ENCODE measurements at regions not wholly inside any gene's neighbourhood (a gene's known extent, or its start where the extent isn't known, plus 50 kb on each side); places are given as distances from the start of the nearest gene placed in this dataset.
"Not testable (repeated sequence)": the region's sequence is repeated elsewhere in the genome, so short reads cannot be mapped to it uniquely, and the experiment has no call there.

GRCh38 chr12:33323823-33324222 lies 115.8 kb downstream of the SYT10 start:
- no peak for DNase-seq

DNA sequence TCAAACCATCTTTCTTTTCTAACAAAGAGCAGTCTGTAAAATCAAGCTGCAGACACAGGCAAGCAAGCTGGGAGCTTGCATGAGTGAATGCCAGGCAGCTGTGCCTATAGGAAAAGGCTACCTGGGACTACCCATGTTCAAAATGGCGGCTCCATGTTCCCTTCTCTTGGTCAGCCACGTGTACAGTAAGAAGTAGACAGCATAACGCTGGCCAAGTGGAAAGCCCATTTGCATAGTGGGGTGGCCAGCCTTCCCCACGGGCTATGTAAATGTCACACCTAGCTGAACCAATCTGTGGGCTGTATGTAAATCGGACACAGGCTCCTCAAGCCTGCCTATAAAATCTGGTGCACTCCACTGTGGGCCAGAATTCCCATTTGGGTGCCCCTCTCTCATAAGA lies 117.1 kb downstream of the SYT10 start:
- no peak for DNase-seq

DNA sequence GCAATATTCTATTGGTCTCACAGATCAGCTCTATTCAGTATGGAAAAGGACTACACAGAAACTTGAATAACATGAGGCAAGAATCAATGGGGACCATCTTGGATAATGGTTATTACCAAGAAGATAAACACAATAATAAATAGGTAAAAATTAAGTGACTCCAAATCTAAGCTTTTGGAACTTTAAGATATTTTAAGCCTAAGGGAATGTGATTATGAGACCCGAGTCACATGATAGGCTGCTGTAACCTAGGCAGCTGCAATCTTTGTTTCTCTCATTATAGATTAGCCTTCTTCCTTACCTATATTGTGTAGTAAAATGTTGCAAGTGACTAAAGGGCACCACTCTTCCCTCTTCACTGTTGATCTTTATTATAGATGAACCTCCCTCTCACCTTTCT lies 121.9 kb downstream of the SYT10 start:
- no peak for DNase-seq

DNA sequence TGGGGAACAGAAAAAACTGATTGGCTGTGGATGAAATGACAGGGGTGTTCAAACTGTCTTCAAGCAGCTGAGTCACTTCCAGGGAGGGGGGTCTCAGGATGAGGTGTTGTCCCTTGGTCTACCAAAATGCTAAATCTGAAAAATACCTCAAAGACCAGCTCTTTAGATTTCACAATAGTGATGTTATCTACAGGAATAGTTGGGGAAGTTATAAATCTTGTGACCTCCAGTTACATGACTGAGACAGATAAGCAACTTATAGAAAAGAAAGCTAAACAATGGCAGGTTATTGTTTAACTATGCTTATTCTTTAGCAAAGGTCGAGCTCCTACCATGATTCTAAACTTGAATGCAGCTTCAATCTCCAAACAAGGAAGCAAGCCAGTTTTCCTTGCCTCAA lies 125.4 kb downstream of the SYT10 start:
- DNase-seq, result no peak

DNA sequence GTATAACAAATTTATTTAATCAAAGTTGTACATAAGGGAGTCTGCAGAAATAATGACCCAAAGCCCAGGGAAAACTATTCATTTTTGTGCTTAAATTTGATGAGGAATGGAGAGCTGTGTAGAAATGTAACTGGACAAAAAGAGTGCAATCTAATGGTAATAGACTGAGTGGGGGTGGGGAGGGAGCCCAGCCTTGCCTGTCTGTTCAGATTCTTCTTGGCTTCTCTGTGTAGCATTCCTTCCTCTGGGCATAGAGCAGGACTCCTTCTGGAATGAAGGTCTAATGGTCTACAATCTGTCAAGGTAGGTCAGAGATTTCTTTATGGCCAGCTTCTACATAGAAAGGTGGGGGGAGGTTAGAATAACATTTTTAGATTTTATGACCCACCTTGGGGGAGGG lies 126.1 kb downstream of the SYT10 start:
- no peak for DNase-seq

GRCh38 chr12:33310471-33310870 lies 129.1 kb downstream of the SYT10 start:
- DNase-seq, result no peak

- DNase-seq, result no peak
These were observed 135.4 kb downstream of the SYT10 start for GRCh38 chr12:33304176-33304575.

- no peak for DNase-seq
These were observed 143.1 kb downstream of the SYT10 start for GRCh38 chr12:33296529-33296928.

DNA sequence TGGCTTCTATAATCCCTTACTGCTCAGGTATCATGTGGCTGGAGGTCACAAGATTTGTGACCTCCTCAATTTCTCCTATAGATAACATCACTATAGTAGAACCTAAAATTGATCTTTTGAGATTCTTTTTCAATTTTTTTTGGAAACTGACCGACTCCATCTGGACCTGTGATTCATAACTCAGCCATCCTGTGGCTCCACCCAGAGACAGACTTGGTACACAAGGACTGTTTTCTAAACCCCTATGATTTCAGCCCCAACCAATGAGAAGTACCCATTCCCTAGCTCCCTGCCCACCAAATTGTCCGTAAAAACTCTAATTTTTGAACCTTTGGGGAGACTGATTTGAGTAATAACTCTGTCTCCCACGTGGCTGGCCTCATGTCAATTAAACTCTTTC lies 148.9 kb downstream of the SYT10 start:
- no peak for DNase-seq

- DNase-seq, result no peak
These were observed 156.6 kb downstream of the SYT10 start for GRCh38 chr12:33283054-33283453.

DNA sequence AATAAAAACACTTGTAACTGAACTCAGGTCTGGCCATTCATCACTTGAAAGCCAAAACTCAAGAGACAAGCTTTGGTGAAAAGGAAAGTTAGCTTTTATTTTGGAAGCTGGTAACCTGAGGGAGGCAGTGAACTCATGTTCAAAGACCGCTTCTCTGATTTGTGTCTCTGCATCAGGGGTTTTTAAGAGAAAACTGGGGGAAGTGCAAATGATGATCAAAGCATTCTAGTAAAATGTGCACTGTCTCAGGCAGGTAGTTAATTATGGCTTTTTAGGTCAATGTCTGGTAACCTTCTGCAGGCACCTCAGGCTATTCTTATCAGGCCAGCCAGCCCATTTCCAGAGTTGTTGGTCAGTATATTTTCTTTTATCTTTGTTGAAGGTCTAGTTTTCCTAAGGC lies 162.2 kb downstream of the SYT10 start:
- no peak for DNase-seq

DNA sequence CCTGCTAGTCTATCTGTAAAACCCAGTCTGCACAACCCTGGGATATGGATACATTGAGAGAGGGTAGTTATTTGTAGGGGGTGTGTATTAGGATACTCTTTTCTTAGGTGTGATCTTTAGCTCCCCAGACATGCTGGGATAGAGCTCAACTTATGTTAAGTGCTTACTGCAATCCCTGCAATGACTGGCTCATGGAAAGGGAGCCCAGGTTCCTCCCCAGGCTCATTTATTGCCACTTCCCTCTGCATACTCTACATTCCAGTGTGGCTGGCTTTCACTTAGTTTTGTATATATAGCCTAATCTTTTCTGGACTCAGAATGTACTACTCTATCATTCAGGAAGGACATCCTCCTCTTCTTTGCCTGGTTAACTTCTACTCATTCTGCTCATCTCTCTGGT lies 172.0 kb downstream of the SYT10 start:
- no peak for DNase-seq

GRCh38 chr12:33265900-33266299 lies 173.7 kb downstream of the SYT10 start:
- DNase-seq, result no peak

- no peak for DNase-seq
These were observed 174.4 kb downstream of the SYT10 start for GRCh38 chr12:33265033-33265731.

DNA sequence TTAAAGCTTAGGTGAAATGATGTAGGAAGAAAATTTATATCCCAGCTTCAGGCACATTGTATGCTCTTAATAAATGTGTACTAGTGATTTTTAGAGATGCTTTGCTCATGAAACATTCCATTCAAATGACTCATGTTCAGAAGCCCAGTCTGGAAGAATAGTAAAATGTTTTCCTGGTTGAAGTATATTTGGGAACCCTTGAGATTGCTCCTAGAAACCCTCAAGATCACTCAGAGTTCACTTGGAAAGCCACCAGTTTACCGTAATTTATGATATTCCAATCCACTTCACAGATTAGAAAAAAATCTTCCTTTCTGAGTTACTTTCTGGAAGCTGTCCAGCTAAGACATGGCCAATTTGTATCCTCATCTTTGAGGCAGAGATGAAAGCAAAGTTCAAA lies 186.4 kb downstream of the SYT10 start:
- no peak for DNase-seq

GRCh38 chr12:33251548-33251947 lies 188.1 kb downstream of the SYT10 start:
- no peak for DNase-seq

GRCh38 chr12:33248364-33248763 lies 191.3 kb downstream of the SYT10 start:
- no peak for DNase-seq

GRCh38 chr12:33247625-33248024 lies 192.0 kb downstream of the SYT10 start:
- DNase-seq, result no peak

DNA sequence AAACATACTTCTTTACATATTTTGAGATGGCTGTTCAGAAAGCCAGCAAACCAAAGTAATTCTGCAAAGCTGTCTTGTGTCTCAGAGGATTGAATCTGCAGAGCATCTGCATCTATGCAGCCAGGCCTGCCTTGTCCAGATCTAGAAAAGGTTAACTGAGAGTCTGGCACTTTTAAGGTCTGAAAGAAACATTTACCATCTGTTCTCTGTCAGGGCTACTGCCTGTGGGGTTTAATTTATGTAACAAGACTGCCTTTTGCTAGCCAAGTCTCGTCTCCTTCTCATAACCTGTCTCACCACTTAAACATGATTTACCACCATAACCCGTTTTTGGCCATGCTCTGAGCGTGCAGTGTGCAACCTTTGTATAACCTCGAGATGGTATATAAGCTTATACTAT lies 194.2 kb downstream of the SYT10 start:
- no peak for DNase-seq

- DNase-seq, result no peak
These were observed 212.9 kb downstream of the SYT10 start for GRCh38 chr12:33226671-33227070.

GRCh38 chr12:33223956-33224355 lies 215.7 kb downstream of the SYT10 start:
- DNase-seq, result no peak

GRCh38 chr12:33222357-33222756 lies 217.3 kb downstream of the SYT10 start:
- no peak for DNase-seq

- DNase-seq, result no peak
These were observed 233.6 kb downstream of the SYT10 start for GRCh38 chr12:33205981-33206380.

- not testable (repeated sequence) for DNase-seq
These were observed 245.2 kb downstream of the SYT10 start for GRCh38 chr12:33194389-33194788.

DNA sequence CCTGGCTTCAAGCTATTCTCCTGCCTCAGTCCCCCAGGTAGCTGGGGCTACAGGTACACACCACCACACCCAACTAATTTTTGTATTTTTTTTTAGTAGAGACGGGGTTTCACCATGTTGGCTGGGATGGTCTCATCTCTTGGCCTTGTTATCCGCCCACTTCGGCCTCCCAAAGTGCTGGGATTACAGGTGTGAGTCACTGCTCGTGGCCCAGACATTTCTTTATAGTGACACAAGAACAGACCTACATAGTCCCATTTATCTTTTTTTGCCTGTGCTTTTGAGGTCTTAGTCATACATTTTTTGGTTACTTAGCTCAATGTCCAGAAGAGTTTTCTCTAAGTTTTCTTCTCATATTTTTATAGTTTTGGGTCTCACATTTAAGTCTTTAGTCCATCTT lies 247.4 kb downstream of the SYT10 start:
- DNase-seq, result no peak

- no peak for DNase-seq
These were observed 252.2 kb downstream of the SYT10 start for GRCh38 chr12:33187409-33187808.

Measured in eye (tissue), 1 donor.